ENCODE measurements at regions not wholly inside any gene's neighbourhood (a gene's known extent, or its start where the extent isn't known, plus 50 kb on each side); places are given as distances from the start of the nearest gene placed in this dataset.

DNA sequence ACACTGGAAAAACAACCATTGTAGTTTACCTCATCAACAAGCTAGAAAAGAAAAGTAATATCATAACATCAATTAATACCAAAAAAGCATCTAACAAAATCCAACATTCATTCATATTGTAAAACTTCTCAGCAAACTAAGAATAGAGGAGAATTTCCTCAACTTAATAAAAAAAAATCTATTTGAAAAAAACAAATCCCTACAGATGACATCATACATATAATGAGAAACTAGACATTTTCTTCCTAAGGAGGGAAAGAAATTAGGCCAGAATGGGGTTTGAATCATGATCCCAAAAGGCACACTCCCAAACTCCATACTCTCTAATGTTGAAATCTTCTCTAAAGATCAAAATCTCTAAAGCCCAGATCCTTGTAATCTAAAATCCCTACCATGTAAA, 460.0 kb downstream of the IRS1 start:
- Histone ChIP-seq H2BK120ac (ENCODE audit: low read depth, low read length, poor library complexity, severe bottlenecking) (no peak overlapping the region), H3K9ac (ENCODE audit: extremely low read depth, insufficient read length, low read length) (no peak overlapping the region), H3K56ac (ENCODE audit: insufficient read length, low read depth, low read length) (no peak overlapping the region), H2AFZ (ENCODE audit: low read length) (no peak overlapping the region), H3K23me2 (ENCODE audit: insufficient read length, low read depth, low read length, poor library complexity, severe bottlenecking) (no peaks in the 10 kb centered on the region), H3K4ac (ENCODE audit: low read depth, low read length) (no peak overlapping the region), H2AK5ac (ENCODE audit: insufficient read length, low read length) (no peak overlapping the region), H4K8ac (replicated peaks; ENCODE audit: insufficient read length, low read depth, low read length) (no peak overlapping the region), H3K18ac (ENCODE audit: insufficient read length, low read depth, low read length) (no peak overlapping the region), H2BK12ac (ENCODE audit: insufficient read length, low read depth, low read length) (no peak overlapping the region), H3K4me2 (ENCODE audit: insufficient read depth, insufficient read length, low read length) (no peak overlapping the region), H2BK5ac (ENCODE audit: insufficient read length, low read length) (no peak overlapping the region), H3K27me3 (ENCODE audit: insufficient read depth, low read length) (no peaks in the 10 kb centered on the region), H3K79me1 (ENCODE audit: insufficient read depth, low read depth, low read length, poor library complexity, severe bottlenecking) (no peaks in the 10 kb centered on the region), H3K23ac (ENCODE audit: insufficient read length, low read depth, low read length) (no peak overlapping the region), H2BK15ac (ENCODE audit: low read depth, low read length) (no peak overlapping the region), H2BK20ac (ENCODE audit: low read depth, low read length, poor library complexity, severe bottlenecking) (no peak overlapping the region), H3K4me1 (ENCODE audit: insufficient read depth, low read length) (no peaks in the 10 kb centered on the region), H3K79me2 (ENCODE audit: insufficient read depth, low read length) (no peaks in the 10 kb centered on the region), H3K27ac (ENCODE audit: insufficient read length, low read depth, low read length) (no peak overlapping the region), H3K14ac (ENCODE audit: insufficient read depth, low read length) (no peak overlapping the region), H4K20me1 (ENCODE audit: control insufficient read depth, insufficient read depth, insufficient read length) (no peaks in the 10 kb centered on the region), H3T11ph (ENCODE audit: low read length) (no peak overlapping the region), H4K5ac (ENCODE audit: insufficient read length, low read depth, low read length) (no peak overlapping the region), H4K91ac (ENCODE audit: insufficient read length, low read depth, low read length) (no peak overlapping the region), H3K9me3 (ENCODE audit: control insufficient read depth, low read depth, low read length) (no peaks in the 10 kb centered on the region)
- no peak overlapping the region for H3K27ac Mint-ChIP-seq
- H3K36me3 Mint-ChIP-seq (ENCODE audit: insufficient read depth in 1 of 3, low read depth in 3 of 3), result no peaks in the 10 kb centered on the region
- H3K27me3 Mint-ChIP-seq (ENCODE audit: low read depth), result no peaks in the 10 kb centered on the region
- TF ChIP-seq, protein P1, sequence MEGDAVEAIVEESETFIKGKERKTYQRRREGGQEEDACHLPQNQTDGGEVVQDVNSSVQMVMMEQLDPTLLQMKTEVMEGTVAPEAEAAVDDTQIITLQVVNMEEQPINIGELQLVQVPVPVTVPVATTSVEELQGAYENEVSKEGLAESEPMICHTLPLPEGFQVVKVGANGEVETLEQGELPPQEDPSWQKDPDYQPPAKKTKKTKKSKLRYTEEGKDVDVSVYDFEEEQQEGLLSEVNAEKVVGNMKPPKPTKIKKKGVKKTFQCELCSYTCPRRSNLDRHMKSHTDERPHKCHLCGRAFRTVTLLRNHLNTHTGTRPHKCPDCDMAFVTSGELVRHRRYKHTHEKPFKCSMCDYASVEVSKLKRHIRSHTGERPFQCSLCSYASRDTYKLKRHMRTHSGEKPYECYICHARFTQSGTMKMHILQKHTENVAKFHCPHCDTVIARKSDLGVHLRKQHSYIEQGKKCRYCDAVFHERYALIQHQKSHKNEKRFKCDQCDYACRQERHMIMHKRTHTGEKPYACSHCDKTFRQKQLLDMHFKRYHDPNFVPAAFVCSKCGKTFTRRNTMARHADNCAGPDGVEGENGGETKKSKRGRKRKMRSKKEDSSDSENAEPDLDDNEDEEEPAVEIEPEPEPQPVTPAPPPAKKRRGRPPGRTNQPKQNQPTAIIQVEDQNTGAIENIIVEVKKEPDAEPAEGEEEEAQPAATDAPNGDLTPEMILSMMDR (conservative IDR thresholded peaks at IDR 0.05), result no peak
- no peak overlapping the region for H3K4me3 Mint-ChIP-seq
- no peak for DNase-seq
- peaks cover 3 to 4% of the 10 kb centered on the region in 2 experiments; a peak in 2 of 4 replicates for H3K4me1 Mint-ChIP-seq
- no peaks in the 10 kb centered on the region for H3K9me3 Mint-ChIP-seq

Data from H9 (cell line).